KBM-7 (cell line): ENCODE measurements at regions not wholly inside any gene's neighbourhood (a gene's known extent, or its start where the extent isn't known, plus 50 kb on each side); places are given as distances from the start of the nearest gene placed in this dataset.
"Not testable (repeated sequence)": the region's sequence is repeated elsewhere in the genome, so short reads cannot be mapped to it uniquely, and the experiment has no call there.

Experiments
- DNase-seq: peaks from one replicate; pipeline ENCODE4 v3.0.0-alpha.2; 2015
- in situ Hi-C: fragments of 300-500 bp; cut with MboI; formaldehyde crosslinking; loops from 2 replicates; pipeline ENCODE4 v1.14.3; 2020; ENCODE audit warnings: low sequenced_read_pairs, low pct_unique_long_range_greater_than_20kb, mixed read lengths

DNA sequence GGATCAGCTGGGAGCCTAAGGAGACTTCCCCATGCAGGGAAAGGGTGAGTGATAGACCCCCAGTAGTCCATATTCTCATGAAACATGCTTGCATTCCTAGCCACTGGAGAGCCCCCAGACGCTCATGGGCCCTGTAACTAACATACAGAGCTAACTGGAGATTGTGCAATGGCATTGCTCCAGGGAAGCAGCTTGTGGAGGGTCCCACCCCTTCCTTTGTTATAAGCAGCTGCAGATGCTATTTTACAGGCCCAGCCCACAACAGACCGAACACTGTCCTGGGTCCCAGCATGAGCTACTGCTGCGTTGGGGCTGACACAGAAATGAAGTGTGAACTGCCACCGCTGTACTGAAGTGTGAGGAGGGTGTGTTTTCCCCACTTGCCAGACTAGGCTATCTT is 1465.7 kb upstream of the DIAPH2 start:
- in situ Hi-C loops = no loop called here
- DNase-seq = no peak

DNA sequence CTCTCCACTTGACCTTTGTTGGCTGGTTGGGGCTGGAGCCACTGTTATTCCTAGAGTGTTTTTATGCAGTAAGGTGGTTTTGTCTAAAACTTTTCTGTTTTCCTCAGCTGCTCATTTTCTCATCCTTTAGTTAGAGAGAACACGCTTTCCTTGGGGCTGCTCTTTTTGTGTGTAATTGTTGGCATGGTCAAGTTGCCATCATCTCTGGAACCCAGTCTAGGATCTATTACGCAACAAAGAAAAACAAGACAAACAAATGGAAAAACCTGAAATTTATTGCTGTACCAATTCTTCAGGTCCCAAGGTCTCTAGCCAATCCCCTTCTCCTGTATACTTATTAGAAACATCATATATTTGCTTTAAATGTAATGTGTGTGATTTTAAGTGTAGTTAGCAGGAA is 1436.3 kb upstream of the DIAPH2 start:
- in situ Hi-C loops = no loop called here
- no peak for DNase-seq

DNA sequence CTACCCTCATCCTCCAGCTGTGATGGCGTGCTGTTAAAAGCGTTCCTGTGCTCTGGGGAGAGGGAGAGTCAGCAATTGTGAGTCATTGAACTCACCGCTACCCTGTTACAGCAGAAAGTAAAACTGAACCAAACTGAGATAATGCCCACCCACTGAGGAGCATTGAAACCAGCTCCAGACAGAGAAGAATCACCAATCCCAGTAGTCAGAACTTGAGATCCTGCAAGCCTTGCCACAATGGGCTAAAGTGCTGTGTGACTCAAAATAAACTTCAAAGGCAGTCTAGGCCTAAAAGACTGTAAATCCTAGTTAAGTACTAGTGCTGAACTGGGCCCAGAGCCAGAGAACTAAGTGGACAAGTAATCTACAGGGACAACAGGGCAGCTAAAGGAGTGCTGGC is 1394.2 kb upstream of the DIAPH2 start:
- no peak for DNase-seq
- in situ Hi-C loops = no loop called here

DNA sequence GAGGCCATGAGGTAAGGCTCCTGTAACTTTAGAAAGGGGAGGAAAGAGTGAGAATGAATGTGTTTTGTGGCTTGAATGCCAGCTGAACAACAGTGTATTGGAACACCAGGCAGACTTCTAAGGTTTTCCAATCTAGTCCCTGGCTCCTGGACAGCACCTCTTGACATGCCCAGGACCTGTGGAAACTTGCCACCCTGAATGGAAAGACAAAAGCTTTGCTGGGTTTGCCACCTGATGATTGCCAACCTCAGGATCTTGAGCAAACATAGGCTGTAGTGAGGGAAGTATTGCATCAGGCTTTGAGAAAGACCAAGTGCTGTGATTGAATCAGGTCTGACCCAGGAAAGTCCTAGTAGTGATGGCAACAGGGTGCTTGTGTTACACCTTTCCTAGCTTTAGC is 1393.1 kb upstream of the DIAPH2 start:
- DNase-seq = no peak
- in situ Hi-C loops = no loop called here

DNA sequence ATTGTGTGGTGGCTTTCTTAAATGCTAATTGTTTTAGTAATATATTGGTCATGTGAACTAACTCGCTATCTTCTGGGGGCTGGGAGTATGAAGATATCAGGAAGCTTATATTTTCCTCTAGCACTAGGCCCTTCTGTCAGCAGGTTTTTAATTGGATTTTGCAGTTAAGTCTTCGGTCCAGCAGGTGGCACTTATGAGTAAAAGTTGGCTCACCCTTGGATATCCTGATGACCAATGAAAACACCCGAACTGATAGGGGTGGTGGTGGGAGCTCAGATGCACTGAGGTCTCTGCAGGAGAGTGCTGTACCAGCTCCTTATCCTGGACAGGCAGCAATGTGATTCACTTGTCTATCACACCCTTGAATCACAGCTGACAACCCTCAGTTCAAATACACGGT is 1365.8 kb upstream of the DIAPH2 start:
- DNase-seq = peak; percentile 43
- in situ Hi-C loops = no loop called here

DNA sequence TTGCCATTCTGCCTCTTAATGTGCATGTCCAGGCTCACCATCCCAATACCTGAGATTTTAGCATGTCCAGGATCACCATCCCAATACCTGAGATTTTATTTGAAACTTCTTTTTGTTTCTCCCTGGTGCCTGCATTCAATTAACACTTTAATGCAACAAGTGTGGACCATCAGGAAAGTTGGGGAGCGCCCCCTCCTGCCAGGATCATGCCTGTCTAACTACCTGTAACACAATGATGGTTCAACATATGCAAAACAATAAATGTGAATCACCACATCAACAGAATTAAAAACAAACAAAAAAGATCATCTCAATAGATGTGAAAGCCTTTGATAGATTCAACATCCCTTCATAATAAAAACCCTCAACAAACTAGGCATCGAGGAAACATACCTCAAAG is 1359.5 kb upstream of the DIAPH2 start:
- in situ Hi-C loops = no loop called here
- no peak for DNase-seq

DNA sequence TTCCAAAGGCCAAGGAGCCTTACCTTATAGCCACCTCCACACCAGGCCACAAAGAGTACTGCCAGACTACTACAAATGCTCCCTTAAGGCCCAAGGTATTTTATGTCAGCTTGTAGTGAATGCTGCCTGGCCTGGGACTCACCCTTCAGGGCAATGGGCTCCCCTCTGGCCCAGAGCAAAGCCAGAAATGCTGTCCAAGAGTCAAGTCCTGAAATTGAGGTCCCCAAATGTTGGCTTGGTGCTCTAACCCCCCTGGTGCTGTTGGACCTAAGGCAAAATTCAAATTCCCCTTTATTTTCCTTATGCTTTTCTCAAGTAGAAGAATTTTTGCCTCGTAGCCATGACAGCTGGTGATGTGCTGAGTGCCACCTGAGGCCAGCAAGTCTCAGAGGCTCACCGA is 1354.3 kb upstream of the DIAPH2 start:
- no peak for DNase-seq
- in situ Hi-C loops = no loop called here

DNA sequence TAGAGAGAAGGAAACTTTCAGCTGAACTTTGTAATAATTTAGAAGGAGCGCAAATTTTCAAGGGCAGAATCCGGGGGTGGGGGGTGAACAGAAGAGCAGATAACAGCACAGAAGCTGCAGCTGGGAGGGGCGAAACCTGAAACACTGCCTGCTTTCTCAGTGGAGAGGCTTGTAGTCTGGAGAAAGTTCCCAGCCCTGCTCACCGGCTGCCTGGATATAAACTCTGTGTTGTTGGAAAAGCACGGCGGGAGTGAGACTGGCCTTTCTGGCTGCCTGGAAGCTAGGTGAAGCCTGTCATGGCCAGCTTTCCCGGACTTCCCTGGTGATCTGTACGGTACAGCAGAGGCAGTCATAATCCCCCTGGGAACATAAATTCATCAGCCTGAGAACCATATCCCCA is 1352.1 kb upstream of the DIAPH2 start:
- DNase-seq = no peak
- in situ Hi-C loops = no loop called here

DNA sequence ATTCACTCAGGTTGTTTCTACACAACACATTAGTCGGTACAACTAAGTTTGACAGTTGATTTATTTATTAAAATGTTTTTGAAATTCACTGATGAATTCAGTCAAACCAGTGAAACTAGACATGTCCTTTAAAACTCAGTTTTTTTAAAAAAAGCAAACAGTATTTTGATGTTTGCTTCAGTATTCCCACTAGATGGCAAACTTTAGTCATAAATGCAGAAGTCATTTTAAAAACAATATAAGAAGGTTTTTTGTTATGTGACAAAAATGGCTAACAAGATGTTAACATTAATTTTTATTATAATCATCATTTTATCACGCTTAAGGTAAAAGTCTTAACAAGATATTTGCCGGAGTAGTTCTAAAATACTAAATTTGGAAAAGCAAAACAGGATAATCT is 1337.8 kb upstream of the DIAPH2 start:
- in situ Hi-C loops = no loop called here
- peak; percentile 6 for DNase-seq

DNA sequence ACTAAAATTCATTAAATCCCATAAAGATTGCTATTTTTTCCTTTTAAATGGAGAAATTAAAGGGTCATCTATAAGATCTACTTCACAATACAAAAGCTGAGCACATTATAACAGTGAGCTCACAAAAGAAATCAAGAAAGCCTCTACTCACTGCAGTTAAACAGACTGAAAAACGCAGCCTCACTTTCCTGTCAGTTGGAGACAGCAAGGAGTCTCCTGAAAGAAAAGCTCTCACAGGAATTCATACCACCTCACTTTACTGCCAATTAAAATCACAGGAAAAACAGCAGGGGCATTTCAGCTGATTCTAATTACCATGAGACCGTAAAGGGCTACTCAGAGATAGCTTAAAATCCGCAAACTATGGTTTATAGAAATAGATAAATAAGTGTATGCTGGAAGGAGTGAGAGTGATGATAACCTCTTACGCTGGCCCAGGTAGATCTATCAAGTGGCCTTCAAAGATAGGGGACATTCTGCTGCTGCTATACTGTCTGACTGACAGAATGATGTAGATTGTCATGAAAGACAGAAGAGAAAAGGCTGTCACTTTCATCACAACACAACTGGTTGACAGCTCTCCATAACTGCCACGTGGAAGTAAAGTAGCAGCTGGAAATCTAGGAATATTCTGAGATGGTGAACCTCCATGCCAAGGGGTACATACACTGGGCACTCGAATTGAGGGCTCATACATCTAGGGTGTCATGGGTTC is 1333.7 kb upstream of the DIAPH2 start:
- in situ Hi-C loops = no loop called here

DNA sequence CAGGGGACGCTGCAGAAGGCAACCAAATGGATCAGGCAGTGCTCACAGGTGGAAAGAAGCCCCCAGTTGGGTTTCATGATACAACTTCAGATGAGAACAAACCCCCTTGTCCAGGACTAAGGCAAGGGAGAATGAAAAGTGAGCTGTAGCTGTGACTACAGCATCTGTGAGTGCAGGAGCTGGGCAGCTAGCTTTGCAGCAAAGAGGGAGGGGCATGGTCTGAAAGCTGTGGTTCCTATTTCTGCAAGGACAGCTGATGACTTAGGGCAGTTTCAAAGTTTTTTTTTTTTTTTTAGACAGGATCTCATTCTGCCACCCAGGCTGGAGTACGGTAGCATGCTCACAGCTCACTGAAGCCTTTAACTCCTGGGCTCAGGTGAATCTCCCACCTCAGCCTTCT is 1317.4 kb upstream of the DIAPH2 start:
- no peak for DNase-seq
- in situ Hi-C loops = no loop called here

More for the DNA sequence above, 1333.7 kb upstream of the DIAPH2 start:
- no peak for DNase-seq

DNA sequence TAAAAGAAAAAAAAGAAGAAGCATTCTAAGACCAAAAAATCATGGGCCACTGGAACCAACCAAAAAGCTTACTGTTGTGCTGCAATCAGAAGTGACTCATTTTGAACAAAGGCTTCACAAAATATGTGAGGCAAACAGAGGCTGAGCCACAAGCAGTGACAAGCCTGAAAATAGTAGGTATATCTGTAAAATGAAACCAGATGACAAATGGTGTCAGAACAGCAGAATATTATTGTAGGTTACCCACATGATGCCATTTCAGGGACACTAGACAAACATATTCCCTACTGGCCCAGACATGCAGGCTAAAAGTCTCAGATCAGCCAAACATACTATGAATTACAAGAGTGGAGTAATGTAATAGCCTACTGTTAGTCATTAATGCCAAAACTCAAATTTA is 1301.8 kb upstream of the DIAPH2 start:
- in situ Hi-C loops = no loop called here
- DNase-seq = no peak

DNA sequence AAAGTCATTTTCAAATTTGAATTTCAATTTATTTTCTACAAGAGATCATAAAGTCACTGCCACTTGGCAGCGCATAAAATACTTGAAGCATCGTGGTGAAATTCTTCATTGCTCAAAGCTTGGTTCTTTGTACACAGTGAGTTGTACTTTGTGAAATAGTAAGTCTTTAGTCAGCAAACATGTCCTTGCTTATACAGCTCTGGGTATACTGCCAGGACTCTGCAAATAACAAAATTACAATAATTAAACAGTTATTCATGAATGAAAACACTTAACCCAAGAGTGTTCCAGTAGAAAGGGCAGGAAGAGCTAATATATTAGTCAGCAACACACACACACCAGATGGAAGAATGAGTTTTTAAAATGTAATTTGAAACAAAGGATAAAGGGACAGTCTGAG is 1300.9 kb upstream of the DIAPH2 start:
- in situ Hi-C loops = no loop called here
- no peak for DNase-seq

DNA sequence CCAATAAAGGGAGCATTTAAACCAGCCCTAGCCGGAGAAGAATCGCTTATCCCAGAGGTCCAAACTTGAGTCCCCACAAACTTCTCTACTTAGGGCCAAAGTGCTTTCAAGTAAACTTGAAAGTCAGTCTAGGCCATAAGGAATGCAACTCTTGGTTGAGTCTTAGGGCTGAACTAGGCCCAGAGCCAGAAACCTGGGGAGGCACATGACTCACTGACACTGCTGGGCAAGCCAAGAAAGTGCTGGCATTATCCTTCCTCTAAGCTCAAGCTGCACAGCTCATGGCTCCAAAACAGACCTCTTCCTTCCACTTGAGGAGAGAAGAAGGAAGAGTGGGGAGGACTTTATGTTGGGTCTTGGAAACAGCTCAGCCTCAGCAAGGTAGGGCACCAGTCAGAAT is 1257.3 kb upstream of the DIAPH2 start:
- in situ Hi-C loops = no loop called here
- DNase-seq = no peak

DNA sequence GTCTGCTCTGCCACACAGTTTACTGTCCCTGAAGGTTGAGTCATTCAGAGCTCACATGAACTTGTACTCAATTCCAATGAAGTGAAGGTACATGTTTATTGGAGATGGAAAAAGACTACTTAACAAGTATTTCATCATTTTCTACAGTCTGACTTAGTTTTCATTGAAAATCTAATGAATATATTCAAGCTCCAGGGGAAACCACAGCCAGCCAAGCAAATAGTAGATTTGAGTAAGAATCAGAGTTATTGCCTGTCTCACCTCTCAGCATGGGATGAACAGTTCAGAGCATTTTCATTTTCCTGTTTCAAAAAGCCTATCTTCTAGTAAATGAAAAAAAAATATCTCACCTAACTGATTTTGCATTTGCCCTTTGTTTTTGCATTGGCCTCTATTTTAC is 1249.4 kb upstream of the DIAPH2 start:
- in situ Hi-C loops = no loop called here
- no peak for DNase-seq

DNA sequence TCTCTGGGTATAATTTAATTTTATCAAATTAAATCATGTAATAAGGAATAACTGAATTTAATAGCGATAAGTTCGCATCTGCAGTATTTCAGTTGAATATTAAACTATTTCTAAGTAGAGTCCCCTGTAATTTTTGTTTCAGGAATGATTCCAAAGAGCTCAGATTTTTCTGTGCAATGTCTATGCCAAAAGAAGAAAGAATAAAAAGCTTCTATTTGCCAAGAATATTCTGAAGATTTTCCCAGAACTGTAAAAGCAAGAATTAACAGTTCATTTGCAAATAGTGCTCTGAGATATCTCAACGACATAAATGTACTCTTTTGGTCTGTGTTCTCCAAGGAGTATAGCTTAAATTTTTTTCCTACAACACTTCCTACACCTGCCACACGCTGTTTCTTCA is 1242.8 kb upstream of the DIAPH2 start:
- in situ Hi-C loops = no loop called here
- no peak for DNase-seq

DNA sequence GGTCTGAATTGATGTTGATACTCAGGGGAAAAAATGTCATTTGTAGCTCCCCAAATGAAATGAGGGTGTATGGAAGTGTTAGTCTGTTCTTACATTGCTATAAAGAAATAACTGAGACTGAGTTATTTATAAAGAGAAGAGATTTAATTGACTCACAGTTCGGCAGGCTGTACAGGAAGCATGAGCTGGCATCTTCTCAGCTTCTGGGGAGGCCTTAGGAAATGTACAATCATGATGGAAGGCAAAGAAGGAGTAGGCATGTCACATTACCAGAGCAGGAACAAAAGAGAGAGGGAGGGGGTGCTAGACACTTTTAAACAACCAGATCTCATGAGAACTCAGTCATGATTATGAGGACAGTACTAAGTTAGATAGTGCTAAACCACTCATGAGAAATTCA is 1199.9 kb upstream of the DIAPH2 start:
- DNase-seq = no peak
- in situ Hi-C loops = no loop called here

DNA sequence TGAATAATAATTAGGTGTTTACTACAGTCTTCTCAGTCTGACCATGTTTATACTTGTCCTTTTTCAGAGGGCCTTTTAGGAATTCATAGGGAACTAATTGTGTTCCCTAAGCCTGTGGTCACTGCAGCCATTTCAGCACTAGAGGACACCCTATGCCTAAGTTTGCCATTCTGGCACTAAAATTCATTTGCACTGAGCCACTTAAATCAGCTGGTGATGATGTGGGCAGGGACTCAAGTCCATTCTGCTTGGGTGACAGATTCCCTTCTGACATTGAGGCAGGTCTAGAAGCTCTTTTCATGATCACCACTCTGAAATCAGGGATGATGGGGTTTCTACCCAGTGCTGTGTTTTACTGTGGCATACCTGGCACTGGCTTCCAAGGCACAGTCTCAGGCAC is 1178.9 kb upstream of the DIAPH2 start:
- in situ Hi-C loops = no loop called here

DNA sequence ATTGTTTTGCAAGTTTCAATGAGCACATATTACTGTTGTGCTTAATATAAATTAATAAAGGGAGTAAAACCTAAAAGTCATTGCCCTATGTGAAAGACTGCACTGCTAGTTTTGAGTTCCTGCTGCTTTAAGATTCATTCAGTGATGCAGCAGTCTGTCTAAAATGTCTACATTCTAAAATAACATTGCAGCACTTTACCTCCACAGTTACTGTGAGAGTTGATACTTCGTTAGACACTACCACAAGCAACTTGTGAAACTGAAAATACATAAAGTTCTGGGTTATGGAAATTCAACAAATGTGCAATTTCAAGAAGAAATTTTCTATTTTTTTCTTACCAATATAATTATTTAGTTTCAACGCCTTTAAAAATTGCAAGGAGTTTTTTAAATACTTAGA is 1175.2 kb upstream of the DIAPH2 start:
- in situ Hi-C loops = no loop called here
- no peak for DNase-seq

More for the DNA sequence above, 1178.9 kb upstream of the DIAPH2 start:
- no peak for DNase-seq

DNA sequence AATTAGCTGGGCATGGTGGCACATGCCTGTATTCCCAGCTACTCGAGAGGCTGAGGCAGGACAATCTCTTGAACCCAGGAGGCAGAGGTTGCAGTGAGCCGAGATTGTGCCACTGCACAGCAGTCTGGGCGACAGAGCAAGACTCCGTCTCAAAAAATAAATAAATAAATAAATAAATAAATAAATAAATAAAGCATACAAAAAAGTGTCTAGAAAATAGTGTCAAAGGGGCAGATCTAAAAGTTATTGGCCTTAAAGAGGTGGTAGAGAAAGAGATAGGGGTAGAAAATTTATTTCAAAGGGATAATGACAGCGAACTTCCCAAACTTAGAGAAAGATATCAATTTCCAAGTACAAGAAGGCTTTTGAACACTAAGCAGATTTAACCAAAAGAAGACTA is 1160.6 kb upstream of the DIAPH2 start:
- not testable (repeated sequence) for DNase-seq

DNA sequence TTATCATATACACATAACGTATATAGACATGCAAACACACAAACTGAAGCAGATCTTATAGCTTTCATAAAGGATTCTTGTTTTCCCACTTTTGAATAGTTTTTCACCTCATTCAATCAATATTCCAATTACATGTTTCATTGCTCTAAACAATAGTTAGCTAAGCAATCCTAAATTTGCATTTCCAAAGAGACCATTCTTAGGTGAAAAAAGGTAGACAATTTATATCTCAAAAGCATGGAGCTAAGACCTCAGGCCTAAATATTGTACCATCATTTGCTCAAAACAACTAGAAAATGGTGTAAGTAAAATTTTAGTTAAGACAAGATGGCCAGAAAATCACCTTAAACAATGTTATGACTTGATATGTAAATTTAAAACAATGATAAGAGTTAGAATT is 1148.5 kb upstream of the DIAPH2 start:
- DNase-seq = no peak
- in situ Hi-C loops = no loop called here

More for the DNA sequence above, 1160.6 kb upstream of the DIAPH2 start:
- in situ Hi-C loops = not testable (repeated sequence)

DNA sequence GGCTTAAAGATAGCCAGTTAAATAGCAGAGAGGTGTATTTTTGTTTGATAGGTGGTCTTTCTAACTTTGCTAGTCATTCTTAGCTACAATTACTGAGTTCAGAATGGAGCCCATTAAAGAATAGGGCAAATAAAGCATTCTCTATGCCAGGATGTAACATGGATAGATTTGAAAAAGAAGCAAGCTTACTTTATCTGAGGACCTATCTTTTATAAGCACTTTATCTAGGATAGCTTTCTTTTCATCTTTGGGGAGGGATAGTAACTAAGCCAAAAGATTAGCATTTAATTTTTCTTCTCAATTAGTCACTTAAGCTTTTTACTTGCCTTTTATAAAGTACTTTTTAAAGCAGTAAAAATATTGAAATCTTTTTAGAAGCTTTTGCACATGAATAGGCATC is 1148.0 kb upstream of the DIAPH2 start:
- in situ Hi-C loops = no loop called here
- DNase-seq = no peak
